Astrocyte of the cerebellum (primary cell): ENCODE measurements at regions not wholly inside any gene's neighbourhood (a gene's known extent, or its start where the extent isn't known, plus 50 kb on each side); places are given as distances from the start of the nearest gene placed in this dataset.

Experiments
- DNase-seq: peaks from one replicate; pipeline ENCODE4 v3.0.0-alpha.2; 2011; ENCODE audit warnings: low read depth
- H3K4me3 ChIP-seq: 2 replicates; pipeline ENCODE4 v1.5.1; 2011; ENCODE audit warnings: mild to moderate bottlenecking, low read depth, low read length, moderate library complexity
- CTCF ChIP-seq: IDR thresholded peaks from 2 replicates; pipeline ENCODE4 v1.5.1; 2012; ENCODE audit warnings: low read length, low read depth, moderate library complexity, mild to moderate bottlenecking; ENCODE audit errors: missing control alignments
- in situ Hi-C: cut with HindIII; loops from 2 replicates; pipeline ENCODE4 v1.10.0; 2017; ENCODE audit warnings: low sequenced_read_pairs

GRCh38 chr11:112526699-112527416 is 266.2 kb upstream of the PLET1 start:
- no peak for TF ChIP-seq CTCF
- H3K4me3 ChIP-seq = no peak overlapping the region
- in situ Hi-C loops = loop anchor here (5.0 kb wide), 1 partner anchor 40 kb away; no protein-coding TSS in a partner anchor
- no peak for DNase-seq

GRCh38 chr11:112529071-112529470 is 268.4 kb upstream of the PLET1 start:
- H3K4me3 ChIP-seq = no peak overlapping the region
- DNase-seq = no peak
- TF ChIP-seq CTCF = no peak
- in situ Hi-C loops = loop anchor here (5.0 kb wide), 1 partner anchor 42 kb away; no protein-coding TSS in a partner anchor

- in situ Hi-C loops = no loop called here
- H3K4me3 ChIP-seq = no peak overlapping the region
These were observed 271.8 kb upstream of the PLET1 start for GRCh38 chr11:112532506-112532905.

GRCh38 chr11:112533682-112534081 is 273.0 kb upstream of the PLET1 start:
- no peak for DNase-seq
- no peak overlapping the region for H3K4me3 ChIP-seq
- in situ Hi-C loops = no loop called here
- no peak for TF ChIP-seq CTCF

More at GRCh38 chr11:112532506-112532905, 271.8 kb upstream of the PLET1 start:
- no peak for DNase-seq
- TF ChIP-seq CTCF = no peak

- no peak overlapping the region for H3K4me3 ChIP-seq
- in situ Hi-C loops = no loop called here
- no peak for TF ChIP-seq CTCF
- DNase-seq = no peak
These were observed 273.5 kb upstream of the PLET1 start for GRCh38 chr11:112534208-112534607.

- in situ Hi-C loops = no loop called here
- no peak overlapping the region for H3K4me3 ChIP-seq
- no peak for TF ChIP-seq CTCF
- DNase-seq = no peak
These were observed 276.4 kb upstream of the PLET1 start for GRCh38 chr11:112537026-112537425.
